H1 (cell line): ENCODE measurements at regions not wholly inside any gene's neighbourhood (a gene's known extent, or its start where the extent isn't known, plus 50 kb on each side); places are given as distances from the start of the nearest gene placed in this dataset.
"Not testable (repeated sequence)": the region's sequence is repeated elsewhere in the genome, so short reads cannot be mapped to it uniquely, and the experiment has no call there.

ENCODE experiments used
- CTCF ChIA-PET: fragments of 300-600 bp; sonication (Branson Sonifier 250); formaldehyde crosslinking; loops from one replicate; lab custom pipeline; 2021; ENCODE audit not compliant: partially characterized antibody; lab: Charles Lee
- POLR2A ChIA-PET: fragments of 300-600 bp; sonication (Branson Sonifier 250); formaldehyde crosslinking; loops from one replicate; lab custom pipeline; 2021; ENCODE audit warnings: inconsistent platforms; ENCODE audit not compliant: partially characterized antibody; lab: Charles Lee
- DNase-seq, 2 experiments: peaks; one replicate each; pipeline versions ENCODE4 v3.0.0 to v3.0.0-alpha.2; 2010 to 2022; ENCODE audit warnings: low spot score in 2 of 2, low read depth in 1 of 2, mixed read lengths in 1 of 2
- FAIRE-seq: peaks from 2 replicates; lab custom pipeline; 2011; peaks lifted over from hg19 to GRCh38; lab: Jason Lieb, UNC
- H2AFZ ChIP-seq: 2 replicates; pipeline ENCODE4 v1.8.1; 2012; ENCODE audit warnings: low read length, inconsistent platforms
- H2AK5ac ChIP-seq: 2 replicates; pipeline ENCODE4 v1.6.1; 2013; ENCODE audit warnings: low read depth, low read length
- H2BK120ac ChIP-seq: replicated peaks from 2 replicates; pipeline ENCODE3; 2013; ENCODE audit warnings: low read depth, low read length, inconsistent platforms
- H2BK12ac ChIP-seq: 2 replicates; pipeline ENCODE4 v1.6.1; 2013; ENCODE audit warnings: low read depth, low read length
- H2BK15ac ChIP-seq: 2 replicates; pipeline ENCODE4 v1.6.1; 2013; ENCODE audit warnings: low read length
- H2BK20ac ChIP-seq: 2 replicates; pipeline ENCODE4 v1.6.1; 2013; ENCODE audit warnings: low read length
- H2BK5ac ChIP-seq: 2 replicates; pipeline ENCODE4 v1.6.1; 2013; ENCODE audit warnings: low read depth, low read length
- H3K14ac ChIP-seq: 2 replicates; pipeline ENCODE4 v1.6.1; 2013; ENCODE audit warnings: inconsistent platforms; ENCODE audit not compliant: insufficient read length
- H3K18ac ChIP-seq: 2 replicates; pipeline ENCODE4 v1.6.1; 2013; ENCODE audit warnings: low read length; ENCODE audit errors: extremely low read depth
- H3K23ac ChIP-seq: 2 replicates; pipeline ENCODE4 v1.6.1; 2013; ENCODE audit warnings: inconsistent platforms; ENCODE audit not compliant: insufficient read length
- H3K23me2 ChIP-seq: 2 replicates; pipeline ENCODE4 v1.6.1; 2013; ENCODE audit warnings: low read depth, low read length
- H3K27ac ChIP-seq: 2 replicates; pipeline ENCODE4 v1.6.1; 2011; ENCODE audit warnings: low read depth, low read length, inconsistent platforms
- H3K27me3 ChIP-seq, 4 experiments: replicated peaks in 1 of 4; 1 replicate in 1 of 4; 2 replicates in 3 of 4; pipeline versions ENCODE4 v1.6.1 to v1.8.1; 2011 to 2013; ENCODE audit warnings: low read length in 3 of 4, mild to moderate bottlenecking in 3 of 4, inconsistent platforms in 2 of 4, mixed read lengths in 2 of 4, moderate library complexity in 1 of 4; ENCODE audit not compliant: control insufficient read depth in 3 of 4, insufficient read depth in 3 of 4; ENCODE audit errors: extremely low read depth in 1 of 4
- H3K36me3 ChIP-seq, 4 experiments: 2 replicates each; pipeline versions ENCODE4 v1.6.1 to v1.8.1; 2011 to 2013; ENCODE audit warnings: mild to moderate bottlenecking in 4 of 4, low read length in 3 of 4, moderate library complexity in 2 of 4, control low read depth in 1 of 4, inconsistent platforms in 1 of 4; ENCODE audit not compliant: insufficient read depth in 4 of 4, control insufficient read depth in 2 of 4
- H3K4ac ChIP-seq: replicated peaks from 2 replicates; pipeline ENCODE3; 2013; ENCODE audit warnings: low read length, low read depth, mixed read lengths, inconsistent platforms; ENCODE audit not compliant: insufficient read length
- H3K4me1 ChIP-seq, 4 experiments: replicated peaks in 1 of 4; 1 replicate in 1 of 4; 2 replicates in 3 of 4; pipeline versions ENCODE4 v1.6.1 to v1.8.1; 2011 to 2013; ENCODE audit warnings: low read length in 3 of 4, inconsistent platforms in 2 of 4, mixed read lengths in 1 of 4; ENCODE audit not compliant: insufficient read depth in 4 of 4, control insufficient read depth in 3 of 4
- H3K4me2 ChIP-seq, 2 experiments: 2 replicates each; pipeline versions ENCODE4 v1.6.1 to v1.8.1; 2011 to 2013; ENCODE audit warnings: low read depth in 2 of 2, low read length in 2 of 2, control low read depth in 1 of 2, inconsistent platforms in 1 of 2, mild to moderate bottlenecking in 1 of 2; ENCODE audit not compliant: insufficient read depth in 1 of 2
- H3K4me3 ChIP-seq, 4 experiments: fragments of 200-600, 300-600 bp in 1 of 4; sonication (generic), shearing (Covaris generic), sonication (Bioruptor Twin) in 1 of 4; 2 replicates each; pipeline versions ENCODE4 v1.5.1 to v1.8.1; 2011 to 2016; ENCODE audit warnings: low read length in 4 of 4, low read depth in 3 of 4, control low read depth in 2 of 4, inconsistent platforms in 2 of 4, mild to moderate bottlenecking in 2 of 4, mixed read lengths in 1 of 4, moderate library complexity in 1 of 4; ENCODE audit not compliant: insufficient read depth in 2 of 4; ENCODE audit errors: extremely low read depth in 1 of 4
- H3K56ac ChIP-seq: replicated peaks from 2 replicates; pipeline ENCODE3; 2013; ENCODE audit warnings: low read depth, mild to moderate bottlenecking, mixed read lengths, low read length, inconsistent platforms; ENCODE audit not compliant: insufficient read length
- H3K79me1 ChIP-seq: 2 replicates; pipeline ENCODE4 v1.6.1; 2013; ENCODE audit warnings: low read depth, low read length, control low read depth
- H3K79me2 ChIP-seq, 2 experiments: 2 replicates each; pipeline versions ENCODE4 v1.6.1 to v1.8.1; 2012 to 2013; ENCODE audit warnings: low read length in 2 of 2, mild to moderate bottlenecking in 2 of 2, inconsistent platforms in 1 of 2; ENCODE audit not compliant: insufficient read depth in 2 of 2, control insufficient read depth in 1 of 2
- H3K9ac ChIP-seq, 4 experiments: replicated peaks in 1 of 4; 1 replicate in 1 of 4; 2 replicates in 3 of 4; pipeline versions ENCODE4 v1.6.1 to v1.8.1; 2011 to 2013; ENCODE audit warnings: low read depth in 3 of 4, low read length in 3 of 4, control low read depth in 2 of 4, mild to moderate bottlenecking in 2 of 4, moderate library complexity in 2 of 4, inconsistent platforms in 1 of 4; ENCODE audit errors: extremely low read depth in 1 of 4
- H3K9me3 ChIP-seq, 2 experiments: 2 replicates each; pipeline versions ENCODE4 v1.6.1 to v1.8.1; 2012 to 2013; ENCODE audit warnings: mild to moderate bottlenecking in 2 of 2, moderate library complexity in 2 of 2, control low read depth in 1 of 2, inconsistent platforms in 1 of 2, low read depth in 1 of 2, low read length in 1 of 2, mixed read lengths in 1 of 2; ENCODE audit not compliant: insufficient read depth in 2 of 2
- H4K20me1 ChIP-seq, 2 experiments: replicated peaks in 1 of 2; 2 replicates each; pipeline versions ENCODE3 to v1.8.1; 2011 to 2013; ENCODE audit warnings: inconsistent platforms in 2 of 2, low read length in 2 of 2, mild to moderate bottlenecking in 1 of 2; ENCODE audit not compliant: insufficient read depth in 2 of 2, control insufficient read depth in 1 of 2
- H4K5ac ChIP-seq: 2 replicates; pipeline ENCODE4 v1.6.1; 2013; ENCODE audit warnings: low read length, low read depth, mixed read lengths, inconsistent platforms; ENCODE audit not compliant: insufficient read length
- H4K8ac ChIP-seq: 2 replicates; pipeline ENCODE4 v1.8.0; 2013; ENCODE audit warnings: mild to moderate bottlenecking, moderate library complexity, low read length, inconsistent platforms; ENCODE audit not compliant: insufficient read depth; ENCODE audit errors: extremely low read depth
- H4K91ac ChIP-seq: replicated peaks from 2 replicates; pipeline ENCODE3; 2013; ENCODE audit warnings: low read length, mixed read lengths, inconsistent platforms; ENCODE audit not compliant: insufficient read length
- WGBS, 2 experiments: shearing (Covaris generic) in 1 of 2; methylation state at CpG; one replicate each; pipeline versions ENCODE4 v1.1.6 to v1.1.7; 2013 to 2015; ENCODE audit warnings: low lambda C conversion rate in 2 of 2, mixed read lengths in 2 of 2, inconsistent platforms in 1 of 2, low coverage in 1 of 2, missing lambda C conversion rate in 1 of 2; ENCODE audit not compliant: insufficient replicate concordance in 2 of 2, insufficient coverage in 1 of 2, insufficient read length in 1 of 2; ENCODE audit errors: extremely low coverage in 1 of 2, missing lambda C conversion rate in 1 of 2; 5-methylcytosine and 5-hydroxymethylcytosine counted together

- H2BK15ac ChIP-seq, H2AK5ac ChIP-seq, H3K4me3 ChIP-seq, H3K4me1 ChIP-seq, H3K56ac ChIP-seq, H3K4ac ChIP-seq, H3K27me3 ChIP-seq, H3K9ac ChIP-seq, H3K27ac ChIP-seq, H2BK120ac ChIP-seq, H2AFZ ChIP-seq, H4K5ac ChIP-seq, H2BK12ac ChIP-seq, H3K36me3 ChIP-seq, H3K23me2 ChIP-seq, H3K23ac ChIP-seq, POLR2A ChIA-PET, H3K14ac ChIP-seq, H3K79me1 ChIP-seq, H3K79me2 ChIP-seq, H4K20me1 ChIP-seq, H3K9me3 ChIP-seq, H2BK5ac ChIP-seq, H3K18ac ChIP-seq, FAIRE-seq, CTCF ChIA-PET, H2BK20ac ChIP-seq, H3K4me2 ChIP-seq, DNase-seq, H4K8ac ChIP-seq, H4K91ac ChIP-seq: not testable (repeated sequence)
- WGBS, 2 experiments: 85% methylated on average over 2 of the region's 2 CpGs; no CpG with 5 or more reads in 1 of the 2 experiments
Observed at GRCh38 chr20:30574337-30574736, 683.1 kb upstream of the DEFB115 start.

GRCh38 chr20:30579069-30579468 lies 678.4 kb upstream of the DEFB115 start:
- H4K91ac ChIP-seq, H3K23ac ChIP-seq, FAIRE-seq, H2BK12ac ChIP-seq, DNase-seq, H4K20me1 ChIP-seq, CTCF ChIA-PET, H3K36me3 ChIP-seq, H2BK120ac ChIP-seq, H3K4me1 ChIP-seq, H3K56ac ChIP-seq, H3K27me3 ChIP-seq, H3K9me3 ChIP-seq, H3K79me1 ChIP-seq, H3K14ac ChIP-seq, H3K4ac ChIP-seq, H2BK5ac ChIP-seq, POLR2A ChIA-PET, H3K9ac ChIP-seq, H3K79me2 ChIP-seq, H2BK15ac ChIP-seq, H4K8ac ChIP-seq, H3K18ac ChIP-seq, H2BK20ac ChIP-seq, H2AK5ac ChIP-seq, H4K5ac ChIP-seq, H3K23me2 ChIP-seq, H3K27ac ChIP-seq, H2AFZ ChIP-seq: not testable (repeated sequence)
- Histone ChIP-seq H3K4me2 (peak overlapping the region in 1 of 2 experiments; percentile 52; a peak in 1 of 4 replicates), H3K4me3 (peak overlapping the region in 1 of 4 experiments; percentile 48; a peak in 1 of 8 replicates)
- WGBS, 2 experiments: 68% methylated on average over 4 of the region's 6 CpGs; no CpG with 5 or more reads in 1 of the 2 experiments
